GM12878 (cell line): ENCODE measurements at regions not wholly inside any gene's neighbourhood (a gene's known extent, or its start where the extent isn't known, plus 50 kb on each side); places are given as distances from the start of the nearest gene placed in this dataset.

Experiments
- ATAC-seq: fragments of 200-7000 bp; cut with Tn5 transposase; 3 replicates; pipeline ENCODE4 v1.9.1; 2020; ENCODE audit warnings: mild to moderate bottlenecking, moderate library complexity
- BruUV-seq: library from RNA; stranded (reverse); fragments of 400-500 nt; replicated peaks from 2 replicates; lab custom pipeline; 2021; lab: Mats Ljungman, UMichigan
- CTCF ChIA-PET: fragments of 300-600 bp; sonication (Branson Sonifier 250); formaldehyde crosslinking; extraction: SDS; loops from one replicate; lab custom pipeline; 2021; ENCODE audit warnings: inconsistent platforms; lab: Yijun Ruan, JAX
- POLR2A ChIA-PET: fragments of 350-600 bp; formaldehyde crosslinking; extraction: SDS; loops from one replicate; lab custom pipeline; 2021; ENCODE audit warnings: inconsistent platforms; lab: Charles Lee
- RAD21 ChIA-PET: fragments of 300-600 bp; sonication (Branson Sonifier 250); formaldehyde crosslinking; loops from one replicate; lab custom pipeline; 2023; ENCODE audit warnings: antibody characterized with exemption; ENCODE audit not compliant: unreplicated experiment; lab: Charles Lee
- SMC1A ChIA-PET: fragments of 300-600 bp; sonication (Branson Sonifier 250); formaldehyde crosslinking; loops from one replicate; lab custom pipeline; 2023; ENCODE audit not compliant: unreplicated experiment, uncharacterized antibody; lab: Charles Lee
- DNase-seq: peaks from one replicate; pipeline ENCODE4 v3.0.0-alpha.2; 2011; ENCODE audit warnings: low read depth, low spot score
- FAIRE-seq: peaks from 3 replicates; lab custom pipeline; 2011; peaks lifted over from hg19 to GRCh38; lab: Jason Lieb, UNC
- H2AFZ ChIP-seq: 2 replicates; pipeline ENCODE4 v1.6.0; 2011; ENCODE audit warnings: low read depth, low read length, control low read depth; ENCODE audit not compliant: control insufficient read depth
- H3K27ac ChIP-seq: 2 replicates; pipeline ENCODE4 v1.5.1; 2011; ENCODE audit warnings: control low read depth; ENCODE audit not compliant: control insufficient read depth, insufficient read depth
- H3K27me3 ChIP-seq, 2 experiments: replicated peaks in 1 of 2; 2 replicates each; pipeline versions ENCODE4 v1.6.0 to v1.6.1; 2011; ENCODE audit warnings: low read length in 1 of 2; ENCODE audit not compliant: control insufficient read depth in 2 of 2, insufficient read depth in 2 of 2
- H3K36me3 ChIP-seq, 2 experiments: 2 replicates each; pipeline ENCODE4 v1.5.1; 2011; ENCODE audit warnings: low read length in 1 of 2; ENCODE audit not compliant: control insufficient read depth in 2 of 2, insufficient read depth in 2 of 2
- H3K4me1 ChIP-seq: 2 replicates; pipeline ENCODE4 v1.6.1; 2011; ENCODE audit warnings: mild to moderate bottlenecking, low read length, moderate library complexity, mixed read lengths; ENCODE audit not compliant: control insufficient read depth, insufficient read depth
- H3K4me2 ChIP-seq: 2 replicates; pipeline ENCODE4 v1.6.0; 2011; ENCODE audit warnings: control low read depth; ENCODE audit not compliant: control insufficient read depth, insufficient read depth
- H3K4me3 ChIP-seq: fragments of 200-600 bp; sonication (generic); 2 replicates; pipeline ENCODE4 v1.5.1; 2016
- H3K79me2 ChIP-seq: 2 replicates; pipeline ENCODE4 v1.6.0; 2011; ENCODE audit warnings: low read length; ENCODE audit not compliant: control insufficient read depth, insufficient read depth
- H3K9ac ChIP-seq: 2 replicates; pipeline ENCODE4 v1.8.0; 2011; ENCODE audit warnings: low read length, control low read depth, mixed read lengths; ENCODE audit not compliant: control insufficient read depth, insufficient read depth
- H3K9me3 ChIP-seq: replicated peaks from 3 replicates; pipeline ENCODE4 v1.5.1; 2011; ENCODE audit warnings: mild to moderate bottlenecking, low read length; ENCODE audit not compliant: control insufficient read depth, insufficient read depth
- H4K20me1 ChIP-seq: 2 replicates; pipeline ENCODE4 v1.6.0; 2011; ENCODE audit not compliant: control insufficient read depth, insufficient read depth
- ATF2 ChIP-seq: IDR thresholded peaks from 2 replicates; pipeline ENCODE4 v1.6.1; 2012; ENCODE audit warnings: low read length, inconsistent platforms
- E2F4 ChIP-seq: IDR thresholded peaks from 2 replicates; pipeline ENCODE4 v1.6.1; 2012; ENCODE audit warnings: low read depth, low read length, improper control_type of control experiment
- EZH2 ChIP-seq: IDR thresholded peaks from 2 replicates; pipeline ENCODE4 v1.6.1; 2012; ENCODE audit warnings: low read depth, mild to moderate bottlenecking, control low read depth, inconsistent platforms, low read length, borderline replicate concordance; ENCODE audit not compliant: control insufficient read depth
- IRF4 ChIP-seq: IDR thresholded peaks from 2 replicates; pipeline ENCODE4 v1.6.1; 2011; ENCODE audit warnings: low read depth, low read length
- MXI1 ChIP-seq: fragments of 150-350 bp; IDR thresholded peaks from 2 replicates; pipeline ENCODE4 v1.6.1; 2011; ENCODE audit warnings: low read depth, mild to moderate bottlenecking, inconsistent platforms, low read length, improper control_type of control experiment
- NBN ChIP-seq: fragments of 450-650 bp; IDR thresholded peaks from 2 replicates; pipeline ENCODE4 v1.6.1; 2016
- NFXL1 ChIP-seq: fragments of 450-650 bp; IDR thresholded peaks from 2 replicates; pipeline ENCODE4 v1.6.1; 2017; ENCODE audit warnings: antibody characterized with exemption, mild to moderate bottlenecking, borderline replicate concordance
- NR2C1 ChIP-seq: fragments of 450-650 bp; IDR thresholded peaks from 2 replicates; pipeline ENCODE4 v1.6.1; 2017; ENCODE audit warnings: antibody characterized with exemption, mild to moderate bottlenecking, moderate library complexity
- NR2F1 ChIP-seq: fragments of 450-650 bp; conservative IDR thresholded peaks from 2 replicates; pipeline ENCODE4 v1.6.1; 2017; ENCODE audit warnings: mild to moderate bottlenecking
- POLR2AphosphoS5 ChIP-seq: IDR thresholded peaks from 2 replicates; pipeline ENCODE4 v1.6.1; 2011; ENCODE audit warnings: mild to moderate bottlenecking, low read length, inconsistent platforms
- REST ChIP-seq: IDR thresholded peaks from 2 replicates; pipeline ENCODE4 v1.6.1; 2012; ENCODE audit warnings: mild to moderate bottlenecking, low read depth, low read length
- SRF ChIP-seq, 2 experiments: IDR thresholded peaks; 2 replicates each; pipeline ENCODE4 v1.6.1; 2011; ENCODE audit warnings: low read depth in 2 of 2, low read length in 2 of 2, mild to moderate bottlenecking in 1 of 2, moderate library complexity in 1 of 2
- STAT1 ChIP-seq: fragments of 450-650 bp; conservative IDR thresholded peaks from 2 replicates; pipeline ENCODE4 v1.6.1; 2014; ENCODE audit warnings: antibody characterized with exemption, mild to moderate bottlenecking
- TAF1 ChIP-seq: IDR thresholded peaks from 2 replicates; pipeline ENCODE4 v1.6.1; 2011; ENCODE audit warnings: mild to moderate bottlenecking, low read depth, low read length, borderline replicate concordance
- TARDBP ChIP-seq: IDR thresholded peaks from 2 replicates; pipeline ENCODE4 v1.6.1; 2016; ENCODE audit warnings: borderline replicate concordance
- ZNF274 ChIP-seq: IDR thresholded peaks from one replicate; pipeline ENCODE4 v1.8.0; 2011; ENCODE audit not compliant: insufficient read length, insufficient read depth
- ZNF687 ChIP-seq: fragments of 450-650 bp; IDR thresholded peaks from 2 replicates; pipeline ENCODE4 v1.6.1; 2017; ENCODE audit warnings: mild to moderate bottlenecking, moderate library complexity
- WGBS: methylation state at CpG from one replicate; pipeline ENCODE4 v1.1.6; 2016; ENCODE audit warnings: low lambda C conversion rate; ENCODE audit not compliant: insufficient replicate concordance, insufficient coverage; ENCODE audit errors: missing lambda C conversion rate; 5-methylcytosine and 5-hydroxymethylcytosine counted together
- in situ Hi-C: fragments of 300-500 bp; cut with MboI; formaldehyde crosslinking; loops from 9 replicates; pipeline ENCODE4 v1.14.3; 2018; ENCODE audit warnings: mixed read lengths
- intact Hi-C: fragments of 100-400 bp; cut with micrococcal nuclease; formaldehyde crosslinking; loops from one replicate; pipeline ENCODE4 v1.14.2; 2022; ENCODE audit not compliant: unreplicated experiment

- H3K4me3 ChIP-seq, result no peak overlapping the region
- TF ChIP-seq TAF1 (no peak), NR2C1 (no peak), MXI1 (no peak), NFXL1 (no peak), TARDBP (no peak), ZNF274 (no peak), POLR2AphosphoS5 (no peak), EZH2 (no peak), NR2F1 (no peak), NBN (no peak), REST (no peak), ZNF687 (no peak), ATF2 (no peak), E2F4 (no peak), SRF (IDR thresholded peaks at IDR 0.05; ENCODE audit: low read depth in 2 of 2, low read length in 2 of 2) (no peak), STAT1 (no peak), IRF4 (no peak)
- no peaks in the 10 kb centered on the region for H3K36me3 ChIP-seq
- intact Hi-C loops (no loop called here), in situ Hi-C loops (no loop called here)
- FAIRE-seq (no peak), DNase-seq (no peak), ATAC-seq (no peak)
- WGBS, result 66% methylated on average over 8 of the region's 8 CpGs
- no peaks in the 10 kb centered on the region for H3K27me3 ChIP-seq
- no peak overlapping the region for H3K9ac ChIP-seq
- ChIA-PET SMC1A (no interaction called here), CTCF (no interaction called here), RAD21 (interaction anchor here (0.7 kb wide), 1 partner anchor 215 kb away, joined by 3 read pairs; no protein-coding TSS in a partner anchor), POLR2A (no interaction called here)
- no TSS peak for BruUV-seq
- no peaks in the 10 kb centered on the region for H3K79me2 ChIP-seq
- no peak overlapping the region for H3K27ac ChIP-seq
- H4K20me1 ChIP-seq, result no peaks in the 10 kb centered on the region
- no peak overlapping the region for H2AFZ ChIP-seq
- H3K4me2 ChIP-seq, result no peak overlapping the region
- H3K9me3 ChIP-seq, result no peaks in the 10 kb centered on the region
- no peaks in the 10 kb centered on the region; the same call in 1 of the 2 replicates for H3K4me1 ChIP-seq
These were observed 93.4 kb upstream of the TBL1XR1 start for GRCh38 chr3:177290633-177291032.
